IPS-18a (cell line): ENCODE measurements at regions not wholly inside any gene's neighbourhood (a gene's known extent, or its start where the extent isn't known, plus 50 kb on each side); places are given as distances from the start of the nearest gene placed in this dataset.

Experiments
- H3K27ac ChIP-seq: one replicate; pipeline ENCODE4 v1.5.1; 2013; ENCODE audit warnings: low read length
- H3K27me3 ChIP-seq: one replicate; pipeline ENCODE4 v1.6.1; 2013; ENCODE audit warnings: mild to moderate bottlenecking, low read length; ENCODE audit not compliant: control insufficient read depth, insufficient read depth
- H3K36me3 ChIP-seq: one replicate; pipeline ENCODE4 v1.6.1; 2013; ENCODE audit warnings: low read depth, low read length; ENCODE audit not compliant: control insufficient read depth
- H3K4me1 ChIP-seq: one replicate; pipeline ENCODE4 v1.6.1; 2013; ENCODE audit warnings: low read depth, low read length; ENCODE audit not compliant: control insufficient read depth
- H3K4me3 ChIP-seq: one replicate; pipeline ENCODE4 v1.5.1; 2013; ENCODE audit warnings: low read length
- H3K9ac ChIP-seq: one replicate; pipeline ENCODE4 v1.6.1; 2013; ENCODE audit warnings: mild to moderate bottlenecking, low read length, moderate library complexity
- H3K9me3 ChIP-seq: one replicate; pipeline ENCODE4 v1.6.1; 2013; ENCODE audit warnings: low read depth, low read length; ENCODE audit not compliant: control insufficient read depth

- no peaks in the 10 kb centered on the region for H3K9me3 ChIP-seq
- H3K27me3 ChIP-seq = no peaks in the 10 kb centered on the region
- no peak overlapping the region for H3K27ac ChIP-seq
- H3K36me3 ChIP-seq = no peaks in the 10 kb centered on the region
- H3K4me3 ChIP-seq = no peak overlapping the region
- no peaks in the 10 kb centered on the region for H3K4me1 ChIP-seq
- no peak overlapping the region for H3K9ac ChIP-seq
These were observed 242.4 kb downstream of the PLPP3 start for GRCh38 chr1:56336982-56337381.

- no peak overlapping the region for H3K9ac ChIP-seq
- H3K4me3 ChIP-seq = no peak overlapping the region
- H3K36me3 ChIP-seq = no peaks in the 10 kb centered on the region
- peaks cover 5% of the 10 kb centered on the region for H3K4me1 ChIP-seq
- no peaks in the 10 kb centered on the region for H3K9me3 ChIP-seq
- no peaks in the 10 kb centered on the region for H3K27me3 ChIP-seq
- H3K27ac ChIP-seq = no peak overlapping the region
These were observed 244.0 kb downstream of the PLPP3 start for GRCh38 chr1:56335394-56335793.

- Histone ChIP-seq H3K4me1 (peaks cover 5% of the 10 kb centered on the region), H3K27ac (no peak overlapping the region), H3K27me3 (no peaks in the 10 kb centered on the region), H3K9me3 (no peaks in the 10 kb centered on the region), H3K36me3 (no peaks in the 10 kb centered on the region), H3K9ac (no peak overlapping the region), H3K4me3 (no peak overlapping the region)
These were observed 245.3 kb downstream of the PLPP3 start for GRCh38 chr1:56334047-56334446.

- H3K27ac ChIP-seq = no peak overlapping the region
These were observed 245.9 kb downstream of the PLPP3 start for GRCh38 chr1:56333461-56333860.

GRCh38 chr1:56331892-56332567, 247.3 kb downstream of the PLPP3 start:
- Histone ChIP-seq H3K4me3 (no peak overlapping the region), H3K27ac (no peak overlapping the region), H3K9ac (no peak overlapping the region), H3K27me3 (no peaks in the 10 kb centered on the region), H3K36me3 (no peaks in the 10 kb centered on the region), H3K9me3 (no peaks in the 10 kb centered on the region), H3K4me1 (peaks cover 5% of the 10 kb centered on the region)

More at GRCh38 chr1:56333461-56333860, 245.9 kb downstream of the PLPP3 start:
- Histone ChIP-seq H3K27me3 (no peaks in the 10 kb centered on the region), H3K9ac (no peak overlapping the region), H3K9me3 (no peaks in the 10 kb centered on the region), H3K4me1 (peaks cover 5% of the 10 kb centered on the region), H3K4me3 (no peak overlapping the region), H3K36me3 (no peaks in the 10 kb centered on the region)

- no peak overlapping the region for H3K4me3 ChIP-seq
- no peak overlapping the region for H3K27ac ChIP-seq
- no peak overlapping the region for H3K9ac ChIP-seq
- H3K36me3 ChIP-seq = no peaks in the 10 kb centered on the region
- H3K27me3 ChIP-seq = no peaks in the 10 kb centered on the region
- H3K9me3 ChIP-seq = no peaks in the 10 kb centered on the region
- H3K4me1 ChIP-seq = peaks cover 5% of the 10 kb centered on the region
These were observed 248.0 kb downstream of the PLPP3 start for GRCh38 chr1:56331207-56331891.

- Histone ChIP-seq H3K9ac (no peak overlapping the region), H3K27ac (no peak overlapping the region)
These were observed 248.9 kb downstream of the PLPP3 start for GRCh38 chr1:56330391-56331026.

GRCh38 chr1:56329970-56330369, 249.4 kb downstream of the PLPP3 start:
- Histone ChIP-seq H3K4me1 (peaks cover 5% of the 10 kb centered on the region), H3K9ac (no peak overlapping the region), H3K27ac (no peak overlapping the region), H3K4me3 (no peak overlapping the region), H3K27me3 (no peaks in the 10 kb centered on the region), H3K36me3 (no peaks in the 10 kb centered on the region), H3K9me3 (no peaks in the 10 kb centered on the region)

More at GRCh38 chr1:56330391-56331026, 248.9 kb downstream of the PLPP3 start:
- Histone ChIP-seq H3K4me1 (peaks cover 5% of the 10 kb centered on the region), H3K9me3 (no peaks in the 10 kb centered on the region), H3K36me3 (no peaks in the 10 kb centered on the region), H3K27me3 (no peaks in the 10 kb centered on the region), H3K4me3 (no peak overlapping the region)

- H3K36me3 ChIP-seq = no peaks in the 10 kb centered on the region
- H3K4me1 ChIP-seq = peaks cover 5% of the 10 kb centered on the region
- no peak overlapping the region for H3K27ac ChIP-seq
These were observed 252.2 kb downstream of the PLPP3 start for GRCh38 chr1:56327195-56327594.

GRCh38 chr1:56326056-56326455, 253.3 kb downstream of the PLPP3 start:
- Histone ChIP-seq H3K4me1 (no peaks in the 10 kb centered on the region), H3K36me3 (no peaks in the 10 kb centered on the region), H3K27me3 (no peaks in the 10 kb centered on the region), H3K4me3 (no peak overlapping the region), H3K9ac (no peak overlapping the region), H3K27ac (no peak overlapping the region), H3K9me3 (no peaks in the 10 kb centered on the region)

More at GRCh38 chr1:56327195-56327594, 252.2 kb downstream of the PLPP3 start:
- Histone ChIP-seq H3K9me3 (no peaks in the 10 kb centered on the region), H3K9ac (no peak overlapping the region), H3K4me3 (no peak overlapping the region), H3K27me3 (no peaks in the 10 kb centered on the region)

- Histone ChIP-seq H3K9ac (no peak overlapping the region), H3K4me1 (no peaks in the 10 kb centered on the region), H3K27ac (no peak overlapping the region), H3K36me3 (no peaks in the 10 kb centered on the region), H3K4me3 (no peak overlapping the region), H3K27me3 (no peaks in the 10 kb centered on the region), H3K9me3 (no peaks in the 10 kb centered on the region)
These were observed 254.9 kb downstream of the PLPP3 start for GRCh38 chr1:56324504-56324903.
